ENCODE measurements at regions not wholly inside any gene's neighbourhood (a gene's known extent, or its start where the extent isn't known, plus 50 kb on each side); places are given as distances from the start of the nearest gene placed in this dataset.

- Histone ChIP-seq H4K8ac (ENCODE audit: extremely low read depth, insufficient read depth, low read length) (no peak overlapping the region), H4K5ac (ENCODE audit: insufficient read length, low read depth, low read length) (no peak overlapping the region), H3K14ac (ENCODE audit: insufficient read length) (no peak overlapping the region), H3K23ac (ENCODE audit: insufficient read length) (no peak overlapping the region), H2BK15ac (ENCODE audit: low read length) (no peak overlapping the region), H3K27me3 (replicated peaks in 1 of 4; ENCODE audit: control insufficient read depth in 3 of 4, extremely low read depth in 1 of 4, insufficient read depth in 3 of 4, low read length in 3 of 4) (no peaks in the 10 kb centered on the region), H3K9ac (replicated peaks in 1 of 4; ENCODE audit: extremely low read depth in 1 of 4, low read depth in 3 of 4, low read length in 3 of 4) (no peak overlapping the region), H3K4me2 (ENCODE audit: insufficient read depth in 1 of 2, low read depth in 2 of 2, low read length in 2 of 2) (no peak overlapping the region), H3K23me2 (ENCODE audit: low read depth, low read length) (peaks cover 2% of the 10 kb centered on the region; the same call in 1 of the 2 replicates), H2AK5ac (ENCODE audit: low read depth, low read length) (no peak overlapping the region), H2BK120ac (replicated peaks; ENCODE audit: low read depth, low read length) (no peak overlapping the region), H3K56ac (replicated peaks; ENCODE audit: insufficient read length, low read depth, low read length) (no peak overlapping the region), H4K91ac (replicated peaks; ENCODE audit: insufficient read length, low read length) (no peak overlapping the region), H2BK12ac (ENCODE audit: low read depth, low read length) (no peak overlapping the region), H3K79me1 (ENCODE audit: low read depth, low read length) (no peaks in the 10 kb centered on the region; the same call in 1 of the 2 replicates), H2BK20ac (ENCODE audit: low read length) (no peak overlapping the region), H3K4me1 (replicated peaks in 1 of 4; ENCODE audit: control insufficient read depth in 3 of 4, insufficient read depth in 4 of 4, low read length in 3 of 4) (no peaks in the 10 kb centered on the region), H2BK5ac (ENCODE audit: low read depth, low read length) (no peak overlapping the region), H3K4me3 (ENCODE audit: extremely low read depth in 1 of 4, insufficient read depth in 2 of 4, low read depth in 3 of 4, low read length in 4 of 4) (no peak overlapping the region), H3K36me3 (ENCODE audit: control insufficient read depth in 2 of 4, insufficient read depth in 4 of 4, low read length in 3 of 4) (no peaks in the 10 kb centered on the region), H2AFZ (ENCODE audit: low read length) (no peak overlapping the region), H3K9me3 (ENCODE audit: insufficient read depth in 2 of 2, low read depth in 1 of 2, low read length in 1 of 2) (peaks cover 2 to 13% of the 10 kb centered on the region in 2 experiments; a peak in 2 of 4 replicates), H3K79me2 (ENCODE audit: control insufficient read depth in 1 of 2, insufficient read depth in 2 of 2, low read length in 2 of 2) (no peaks in the 10 kb centered on the region), H4K20me1 (replicated peaks in 1 of 2; ENCODE audit: control insufficient read depth in 1 of 2, insufficient read depth in 2 of 2, low read length in 2 of 2) (peaks cover 0 to 1% of the 10 kb centered on the region in 2 experiments), H3K18ac (ENCODE audit: extremely low read depth, low read length) (no peak overlapping the region), H3K27ac (ENCODE audit: low read depth, low read length) (no peak overlapping the region), H3K4ac (replicated peaks; ENCODE audit: insufficient read length, low read depth, low read length) (no peak overlapping the region)
- ChIA-PET POLR2A (ENCODE audit: partially characterized antibody) (interaction anchor here (0.8 kb wide), 1 partner anchor 211 kb away, joined by 3 read pairs; no protein-coding TSS in a partner anchor), CTCF (ENCODE audit: partially characterized antibody) (no interaction called here)
- FAIRE-seq, result no peak
- WGBS, 2 experiments (ENCODE audit: extremely low coverage in 1 of 2, insufficient coverage in 1 of 2, insufficient read length in 1 of 2, insufficient replicate concordance in 2 of 2, low coverage in 1 of 2, low lambda C conversion rate in 2 of 2, missing lambda C conversion rate in 1 of 2), result 92% methylated on average over 2 of the region's 2 CpGs; no CpG with 5 or more reads in 1 of the 2 experiments
- no peak for DNase-seq (ENCODE audit: low read depth in 1 of 2, low spot score in 2 of 2)
- TF ChIP-seq EZH2 (IDR thresholded peaks at IDR 0.05; ENCODE audit: low read depth, low read length, severe bottlenecking) (no peak), RBBP5 (IDR thresholded peaks at IDR 0.05; ENCODE audit: borderline replicate concordance, low read depth, low read length) (no peak)
These were observed 126.8 kb downstream of the BCL2L11 start for GRCh38 chr2:111247491-111247890.

Data from H1 (cell line).